GM12878 (cell line): ENCODE measurements at regions not wholly inside any gene's neighbourhood (a gene's known extent, or its start where the extent isn't known, plus 50 kb on each side); places are given as distances from the start of the nearest gene placed in this dataset.
A peak's percentile ranks its signal among the peaks of the same experiment; 100 is the strongest.

ENCODE experiments used
- ATAC-seq: fragments of 200-7000 bp; cut with Tn5 transposase; 3 replicates; pipeline ENCODE4 v1.9.1; 2020; ENCODE audit warnings: mild to moderate bottlenecking, moderate library complexity
- BruUV-seq: library from RNA; stranded (reverse); fragments of 400-500 nt; replicated peaks from 2 replicates; lab custom pipeline; 2021; lab: Mats Ljungman, UMichigan
- CTCF ChIA-PET: fragments of 300-600 bp; sonication (Branson Sonifier 250); formaldehyde crosslinking; extraction: SDS; loops from one replicate; lab custom pipeline; 2021; ENCODE audit warnings: inconsistent platforms; lab: Yijun Ruan, JAX
- POLR2A ChIA-PET: fragments of 350-600 bp; formaldehyde crosslinking; extraction: SDS; loops from one replicate; lab custom pipeline; 2021; ENCODE audit warnings: inconsistent platforms; lab: Charles Lee
- RAD21 ChIA-PET: fragments of 300-600 bp; sonication (Branson Sonifier 250); formaldehyde crosslinking; loops from one replicate; lab custom pipeline; 2023; ENCODE audit warnings: antibody characterized with exemption; ENCODE audit not compliant: unreplicated experiment; lab: Charles Lee
- SMC1A ChIA-PET: fragments of 300-600 bp; sonication (Branson Sonifier 250); formaldehyde crosslinking; loops from one replicate; lab custom pipeline; 2023; ENCODE audit not compliant: unreplicated experiment, uncharacterized antibody; lab: Charles Lee
- DNase-seq: peaks from one replicate; pipeline ENCODE4 v3.0.0-alpha.2; 2011; ENCODE audit warnings: low read depth, low spot score
- FAIRE-seq: peaks from 3 replicates; lab custom pipeline; 2011; peaks lifted over from hg19 to GRCh38; lab: Jason Lieb, UNC
- H2AFZ ChIP-seq: 2 replicates; pipeline ENCODE4 v1.6.0; 2011; ENCODE audit warnings: low read depth, low read length, control low read depth; ENCODE audit not compliant: control insufficient read depth
- H3K27ac ChIP-seq: 2 replicates; pipeline ENCODE4 v1.5.1; 2011; ENCODE audit warnings: control low read depth; ENCODE audit not compliant: control insufficient read depth, insufficient read depth
- H3K27me3 ChIP-seq, 2 experiments: replicated peaks in 1 of 2; 2 replicates each; pipeline versions ENCODE4 v1.6.0 to v1.6.1; 2011; ENCODE audit warnings: low read length in 1 of 2; ENCODE audit not compliant: control insufficient read depth in 2 of 2, insufficient read depth in 2 of 2
- H3K36me3 ChIP-seq, 2 experiments: 2 replicates each; pipeline ENCODE4 v1.5.1; 2011; ENCODE audit warnings: low read length in 1 of 2; ENCODE audit not compliant: control insufficient read depth in 2 of 2, insufficient read depth in 2 of 2
- H3K4me1 ChIP-seq: 2 replicates; pipeline ENCODE4 v1.6.1; 2011; ENCODE audit warnings: mild to moderate bottlenecking, low read length, moderate library complexity, mixed read lengths; ENCODE audit not compliant: control insufficient read depth, insufficient read depth
- H3K4me2 ChIP-seq: 2 replicates; pipeline ENCODE4 v1.6.0; 2011; ENCODE audit warnings: control low read depth; ENCODE audit not compliant: control insufficient read depth, insufficient read depth
- H3K4me3 ChIP-seq: fragments of 200-600 bp; sonication (generic); 2 replicates; pipeline ENCODE4 v1.5.1; 2016
- H3K79me2 ChIP-seq: 2 replicates; pipeline ENCODE4 v1.6.0; 2011; ENCODE audit warnings: low read length; ENCODE audit not compliant: control insufficient read depth, insufficient read depth
- H3K9ac ChIP-seq: 2 replicates; pipeline ENCODE4 v1.8.0; 2011; ENCODE audit warnings: low read length, control low read depth, mixed read lengths; ENCODE audit not compliant: control insufficient read depth, insufficient read depth
- H3K9me3 ChIP-seq: replicated peaks from 3 replicates; pipeline ENCODE4 v1.5.1; 2011; ENCODE audit warnings: mild to moderate bottlenecking, low read length; ENCODE audit not compliant: control insufficient read depth, insufficient read depth
- H4K20me1 ChIP-seq: 2 replicates; pipeline ENCODE4 v1.6.0; 2011; ENCODE audit not compliant: control insufficient read depth, insufficient read depth
- GABPA ChIP-seq: IDR thresholded peaks from 2 replicates; pipeline ENCODE4 v1.6.1; 2014; ENCODE audit warnings: antibody characterized with exemption, low read depth, mild to moderate bottlenecking, inconsistent platforms
- RAD21 ChIP-seq: IDR thresholded peaks from 2 replicates; pipeline ENCODE4 v1.6.1; 2011; ENCODE audit warnings: mild to moderate bottlenecking, low read depth, low read length, moderate library complexity; ENCODE audit not compliant: insufficient read depth
- SMC3 ChIP-seq: IDR thresholded peaks from 2 replicates; pipeline ENCODE4 v1.6.1; 2011; ENCODE audit warnings: low read length, improper control_type of control experiment, borderline replicate concordance
- WGBS: methylation state at CpG from one replicate; pipeline ENCODE4 v1.1.6; 2016; ENCODE audit warnings: low lambda C conversion rate; ENCODE audit not compliant: insufficient replicate concordance, insufficient coverage; ENCODE audit errors: missing lambda C conversion rate; 5-methylcytosine and 5-hydroxymethylcytosine counted together
- in situ Hi-C: fragments of 300-500 bp; cut with MboI; formaldehyde crosslinking; loops from 9 replicates; pipeline ENCODE4 v1.14.3; 2018; ENCODE audit warnings: mixed read lengths
- intact Hi-C: fragments of 100-400 bp; cut with micrococcal nuclease; formaldehyde crosslinking; loops from one replicate; pipeline ENCODE4 v1.14.2; 2022; ENCODE audit not compliant: unreplicated experiment
- TF ChIP-seq, protein P1 (sequence below), 3 experiments: IDR thresholded peaks in 2 of 3; conservative IDR thresholded peaks in 1 of 3; 2 replicates each; pipeline ENCODE4 v1.5.1; 2011; ENCODE audit warnings: low read depth in 3 of 3, low read length in 3 of 3, mild to moderate bottlenecking in 3 of 3, control low read depth in 2 of 3, moderate library complexity in 2 of 3, inconsistent platforms in 1 of 3, mixed read lengths in 1 of 3; ENCODE audit not compliant: control insufficient read depth in 2 of 3, insufficient read depth in 1 of 3; ENCODE audit errors: extremely low read depth in 1 of 3

DNA sequence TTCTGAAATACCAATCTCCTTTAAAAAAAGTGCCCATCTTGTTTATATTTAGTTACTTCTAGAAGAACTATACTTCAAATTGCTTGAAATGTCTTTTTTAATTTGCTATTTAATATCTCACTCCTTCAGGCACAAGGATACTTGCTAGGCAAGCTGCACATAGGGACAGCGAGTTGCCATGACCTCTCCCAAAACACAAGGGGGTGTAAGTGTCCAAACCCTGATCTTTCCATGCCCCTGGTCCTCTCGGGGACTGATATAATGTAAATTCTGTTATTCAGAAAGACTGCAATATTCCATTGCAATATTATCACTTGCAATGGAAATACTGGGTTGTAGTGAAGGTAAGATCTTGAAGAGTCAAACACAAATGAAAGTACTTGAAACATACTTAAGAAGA lies 480.4 kb downstream of the CETN3 start:
- CTCF ChIA-PET: interaction anchor here (1.0 to 1.8 kb wide), 2 partner anchors 58 to 336 kb away, joined by 3 to 7 read pairs; no protein-coding TSS in a partner anchor
- Histone ChIP-seq H3K36me3 (no peaks in the 10 kb centered on the region), H4K20me1 (no peaks in the 10 kb centered on the region)
- TF ChIP-seq RAD21 (peak; percentile 67), SMC3 (peak; percentile 20; the same call in 1 of the 2 replicates), GABPA (no peak)
- TF ChIP-seq, protein P1, sequence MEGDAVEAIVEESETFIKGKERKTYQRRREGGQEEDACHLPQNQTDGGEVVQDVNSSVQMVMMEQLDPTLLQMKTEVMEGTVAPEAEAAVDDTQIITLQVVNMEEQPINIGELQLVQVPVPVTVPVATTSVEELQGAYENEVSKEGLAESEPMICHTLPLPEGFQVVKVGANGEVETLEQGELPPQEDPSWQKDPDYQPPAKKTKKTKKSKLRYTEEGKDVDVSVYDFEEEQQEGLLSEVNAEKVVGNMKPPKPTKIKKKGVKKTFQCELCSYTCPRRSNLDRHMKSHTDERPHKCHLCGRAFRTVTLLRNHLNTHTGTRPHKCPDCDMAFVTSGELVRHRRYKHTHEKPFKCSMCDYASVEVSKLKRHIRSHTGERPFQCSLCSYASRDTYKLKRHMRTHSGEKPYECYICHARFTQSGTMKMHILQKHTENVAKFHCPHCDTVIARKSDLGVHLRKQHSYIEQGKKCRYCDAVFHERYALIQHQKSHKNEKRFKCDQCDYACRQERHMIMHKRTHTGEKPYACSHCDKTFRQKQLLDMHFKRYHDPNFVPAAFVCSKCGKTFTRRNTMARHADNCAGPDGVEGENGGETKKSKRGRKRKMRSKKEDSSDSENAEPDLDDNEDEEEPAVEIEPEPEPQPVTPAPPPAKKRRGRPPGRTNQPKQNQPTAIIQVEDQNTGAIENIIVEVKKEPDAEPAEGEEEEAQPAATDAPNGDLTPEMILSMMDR (IDR thresholded peaks at IDR 0.05 in 2 of 3, conservative IDR thresholded peaks at IDR 0.05 in 1 of 3; ENCODE audit: control insufficient read depth in 2 of 3, extremely low read depth in 1 of 3, insufficient read depth in 1 of 3, low read depth in 3 of 3, low read length in 3 of 3): peak in 1 of 3 experiments; percentile 9; a peak in 1 of 6 replicates
- TF ChIP-seq, all 136 proteins: peak for 3
- Histone ChIP-seq H2AFZ (no peak overlapping the region), H3K9ac (no peak overlapping the region), H3K9me3 (no peaks in the 10 kb centered on the region; the same call in 2 of the 3 replicates), H3K4me2 (no peak overlapping the region), H3K27me3 (no peaks in the 10 kb centered on the region), H3K27ac (no peak overlapping the region), H3K4me3 (no peak overlapping the region), H3K79me2 (no peaks in the 10 kb centered on the region), H3K4me1 (peaks cover 12% of the 10 kb centered on the region; the same call in 1 of the 2 replicates)
- no TSS peak for BruUV-seq
- FAIRE-seq (no peak), DNase-seq (no peak), ATAC-seq (0 out of 3 replicates have a peak, but pooled peaks have one; percentile 23)
- 88% methylated on average over 2 of the region's 2 CpGs for WGBS
- POLR2A ChIA-PET: interaction anchor here (0.6 kb wide), 1 partner anchor 334 kb away, joined by 3 read pairs; no protein-coding TSS in a partner anchor
- in situ Hi-C loops (no loop called here), intact Hi-C loops (loop anchor here (10.0 kb wide), 1 partner anchor 336 kb away; no protein-coding TSS in a partner anchor)
- RAD21 ChIA-PET: interaction anchor here (0.9 to 1.6 kb wide), 3 partner anchors 27 to 492 kb away, joined by 3 to 4 read pairs (median 3); no protein-coding TSS in a partner anchor
- SMC1A ChIA-PET: interaction anchor here (0.5 to 1.2 kb wide), 4 partner anchors 27 to 1203 kb away, joined by 3 read pairs; no protein-coding TSS in a partner anchor
